B cell (primary cell): ENCODE measurements at regions not wholly inside any gene's neighbourhood (a gene's known extent, or its start where the extent isn't known, plus 50 kb on each side); places are given as distances from the start of the nearest gene placed in this dataset.

Experiments used
- EZH2 ChIP-seq: IDR thresholded peaks from 2 replicates; pipeline ENCODE4 v1.6.1; 2012; ENCODE audit warnings: borderline replicate concordance, low read depth, mild to moderate bottlenecking, moderate library complexity, low read length; ENCODE audit not compliant: insufficient read depth, poor library complexity, severe bottlenecking
- TF ChIP-seq, protein P1 (sequence below): fragments of 200-600 bp; IDR thresholded peaks from one replicate; pipeline ENCODE4 v1.8.0; 2022; ENCODE audit warnings: antibody characterized with exemption, mild to moderate bottlenecking

DNA sequence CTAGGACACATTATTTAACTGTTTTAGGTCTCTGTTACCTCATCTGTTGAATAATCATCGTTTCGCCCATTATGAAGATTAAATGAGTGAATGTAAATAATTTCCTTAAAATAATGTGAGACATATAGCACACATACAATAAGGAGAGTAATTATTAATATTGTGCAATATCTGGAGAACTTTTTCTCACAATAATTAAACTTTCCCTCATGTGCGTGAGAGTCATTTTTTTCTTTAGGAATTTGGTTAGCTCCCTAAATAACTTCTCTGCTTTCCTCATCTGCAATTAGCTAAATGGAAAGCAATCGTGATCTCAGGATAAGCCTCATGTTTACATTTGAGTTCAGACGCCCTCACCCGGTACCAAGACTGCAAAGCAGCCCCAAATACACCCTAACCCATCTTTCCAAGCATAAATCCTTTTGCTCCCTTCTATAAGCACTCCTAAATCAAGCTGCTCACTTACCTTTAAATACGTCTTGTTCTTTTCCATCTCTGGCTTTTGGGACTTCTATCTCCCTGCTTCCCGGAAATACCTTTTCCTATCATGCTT, 78.8 kb downstream of the MZT1 start:
- TF ChIP-seq, protein P1, sequence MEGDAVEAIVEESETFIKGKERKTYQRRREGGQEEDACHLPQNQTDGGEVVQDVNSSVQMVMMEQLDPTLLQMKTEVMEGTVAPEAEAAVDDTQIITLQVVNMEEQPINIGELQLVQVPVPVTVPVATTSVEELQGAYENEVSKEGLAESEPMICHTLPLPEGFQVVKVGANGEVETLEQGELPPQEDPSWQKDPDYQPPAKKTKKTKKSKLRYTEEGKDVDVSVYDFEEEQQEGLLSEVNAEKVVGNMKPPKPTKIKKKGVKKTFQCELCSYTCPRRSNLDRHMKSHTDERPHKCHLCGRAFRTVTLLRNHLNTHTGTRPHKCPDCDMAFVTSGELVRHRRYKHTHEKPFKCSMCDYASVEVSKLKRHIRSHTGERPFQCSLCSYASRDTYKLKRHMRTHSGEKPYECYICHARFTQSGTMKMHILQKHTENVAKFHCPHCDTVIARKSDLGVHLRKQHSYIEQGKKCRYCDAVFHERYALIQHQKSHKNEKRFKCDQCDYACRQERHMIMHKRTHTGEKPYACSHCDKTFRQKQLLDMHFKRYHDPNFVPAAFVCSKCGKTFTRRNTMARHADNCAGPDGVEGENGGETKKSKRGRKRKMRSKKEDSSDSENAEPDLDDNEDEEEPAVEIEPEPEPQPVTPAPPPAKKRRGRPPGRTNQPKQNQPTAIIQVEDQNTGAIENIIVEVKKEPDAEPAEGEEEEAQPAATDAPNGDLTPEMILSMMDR: no peak
- no peak for TF ChIP-seq EZH2
